IPS-NIHi7 (cell line): ENCODE measurements at regions not wholly inside any gene's neighbourhood (a gene's known extent, or its start where the extent isn't known, plus 50 kb on each side); places are given as distances from the start of the nearest gene placed in this dataset.
A peak's percentile ranks its signal among the peaks of the same experiment; 100 is the strongest.
"Not testable (repeated sequence)": the region's sequence is repeated elsewhere in the genome, so short reads cannot be mapped to it uniquely, and the experiment has no call there.

Source experiments
- DNase-seq: peaks from one replicate; pipeline ENCODE4 v3.0.0; 2012; ENCODE audit warnings: mixed read lengths; ENCODE audit errors: extremely low spot score

- no peak for DNase-seq
These were observed 169.9 kb downstream of the CPE start for GRCh38 chr4:165548702-165549101.

DNA sequence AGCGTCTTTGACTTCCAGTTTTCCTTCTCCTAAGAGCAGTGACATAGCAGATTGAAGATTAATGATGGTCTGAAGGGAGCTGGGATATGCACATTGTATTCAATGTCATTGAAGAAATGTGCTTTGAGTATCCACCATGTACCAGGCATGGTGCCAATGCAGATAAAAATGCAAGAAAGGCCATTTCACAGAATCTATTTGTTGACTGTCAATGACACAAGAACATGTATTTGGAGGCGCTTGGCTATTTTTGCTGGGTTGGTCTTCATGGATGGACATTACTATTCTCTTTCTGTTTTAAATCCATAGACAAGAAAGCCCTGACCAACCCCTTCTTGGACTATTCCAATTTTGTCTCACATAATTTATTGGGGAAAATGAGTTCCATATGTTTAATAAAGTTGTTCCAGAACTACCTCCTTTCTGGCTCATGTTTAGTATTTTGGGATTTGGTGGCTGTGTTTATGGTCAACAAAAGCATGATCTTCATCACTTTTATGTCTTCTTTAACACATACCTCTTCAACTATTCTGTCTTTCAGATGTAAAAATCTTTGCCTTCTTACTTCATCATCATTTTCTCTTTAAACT, 174.5 kb downstream of the CPE start:
- no peak for DNase-seq

GRCh38 chr4:165555302-165555701, 176.5 kb downstream of the CPE start:
- DNase-seq, result no peak

DNA sequence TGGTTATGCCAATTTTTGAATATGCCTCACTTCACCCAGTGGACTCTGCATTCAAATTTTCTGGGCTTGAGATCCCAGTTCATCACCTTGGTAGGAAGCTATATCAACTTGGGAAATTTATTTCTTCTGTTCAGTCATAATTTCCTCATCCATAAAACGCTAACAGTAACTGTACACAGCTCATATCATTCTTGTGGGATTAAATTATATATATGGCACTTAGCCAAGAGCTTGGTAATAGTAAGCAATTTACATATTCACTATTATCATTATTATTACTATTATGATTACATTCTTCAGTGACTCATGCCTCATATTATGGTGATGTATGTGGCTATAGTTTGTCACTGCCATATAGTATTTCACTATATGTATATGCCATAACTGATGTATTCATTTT, 177.6 kb downstream of the CPE start:
- no peak for DNase-seq

GRCh38 chr4:165560941-165561340, 182.1 kb downstream of the CPE start:
- no peak for DNase-seq

DNA sequence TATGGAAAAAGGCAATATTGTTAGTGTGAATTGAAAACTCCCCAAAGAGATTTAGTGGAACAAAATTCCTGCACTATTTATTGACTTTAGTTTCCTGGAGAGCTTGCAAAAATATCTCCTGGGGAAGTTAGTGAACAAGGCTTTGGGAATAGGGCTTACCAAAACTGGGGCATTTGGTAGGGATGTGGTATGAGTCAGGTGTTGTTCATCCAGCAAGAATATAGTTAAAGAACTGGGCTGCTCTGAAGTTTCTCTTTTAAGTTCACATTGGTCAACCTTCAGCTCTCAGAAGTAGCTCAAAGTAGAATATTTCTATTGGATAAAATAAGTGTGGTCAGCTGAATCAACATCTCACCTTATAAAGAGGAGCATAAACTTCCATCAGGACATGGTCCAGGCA, 185.0 kb downstream of the CPE start:
- no peak for DNase-seq

GRCh38 chr4:165569031-165569430, 190.2 kb downstream of the CPE start:
- DNase-seq, result no peak

DNA sequence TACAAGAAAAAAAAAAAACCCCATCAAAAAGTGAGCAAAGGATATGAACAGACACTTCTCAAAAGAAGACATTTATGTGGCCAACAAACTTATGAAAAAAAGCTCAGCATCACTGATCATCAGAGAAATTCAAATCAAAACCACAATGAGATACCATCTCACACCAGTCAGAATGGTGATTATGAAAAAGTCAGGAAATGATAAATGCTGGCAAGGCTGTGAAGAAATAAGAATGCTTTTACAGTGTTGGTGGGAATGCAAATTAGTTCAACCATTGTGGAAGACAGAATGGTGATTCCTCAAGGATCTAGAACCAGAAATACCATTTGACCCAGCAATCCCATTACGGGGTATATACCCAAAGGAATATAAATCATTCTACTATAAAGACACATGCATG, 192.7 kb downstream of the CPE start:
- DNase-seq, result not testable (repeated sequence)

DNA sequence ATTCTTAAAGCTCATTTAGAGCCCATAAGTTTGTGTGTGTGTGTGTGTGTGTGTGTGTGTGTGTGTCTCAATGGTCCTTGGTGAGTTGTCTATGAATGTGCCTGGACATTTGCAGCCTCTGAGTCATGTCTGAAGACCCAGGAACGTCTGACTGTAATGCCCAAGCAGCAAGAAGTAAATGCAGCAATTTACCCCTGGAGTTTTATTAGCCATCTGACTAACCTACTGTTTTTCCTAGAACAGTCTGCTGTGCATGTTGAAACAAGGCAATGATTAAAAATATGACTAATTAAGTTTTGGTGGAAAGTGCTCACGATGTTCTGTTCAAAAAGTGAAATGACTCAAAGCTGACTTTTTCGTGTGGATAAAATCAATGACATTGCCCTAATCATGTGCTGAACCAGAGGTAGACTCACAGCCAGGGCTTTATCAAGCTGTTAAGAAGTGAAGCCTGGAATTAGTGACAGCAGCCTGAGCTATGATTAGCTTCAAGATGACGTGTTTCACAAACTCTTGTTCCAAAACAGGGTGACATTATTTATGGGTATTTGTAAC, 201.6 kb downstream of the CPE start:
- peak; percentile 14 for DNase-seq

GRCh38 chr4:165583341-165583740, 204.5 kb downstream of the CPE start:
- no peak for DNase-seq

DNA sequence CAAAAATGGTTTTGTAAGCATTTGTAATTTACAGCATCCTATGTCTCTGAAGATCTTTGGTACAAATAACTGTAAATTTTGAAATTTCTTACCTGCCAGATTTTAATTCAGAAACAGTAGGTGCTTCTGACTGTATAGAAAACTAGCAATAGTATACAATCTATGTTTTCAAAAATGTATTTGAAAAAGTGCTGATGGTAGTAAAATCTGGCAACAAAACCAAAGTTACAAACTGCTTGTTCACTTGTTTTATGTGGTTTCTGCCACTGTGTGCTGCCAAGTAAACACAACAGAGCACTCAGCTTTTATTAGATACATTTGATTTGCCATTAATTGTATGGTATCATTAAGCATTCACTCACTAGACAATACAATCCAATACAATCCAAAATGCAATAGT, 206.1 kb downstream of the CPE start:
- no peak for DNase-seq

- DNase-seq, result no peak
These were observed 209.9 kb downstream of the CPE start for GRCh38 chr4:165588534-165589315.

DNA sequence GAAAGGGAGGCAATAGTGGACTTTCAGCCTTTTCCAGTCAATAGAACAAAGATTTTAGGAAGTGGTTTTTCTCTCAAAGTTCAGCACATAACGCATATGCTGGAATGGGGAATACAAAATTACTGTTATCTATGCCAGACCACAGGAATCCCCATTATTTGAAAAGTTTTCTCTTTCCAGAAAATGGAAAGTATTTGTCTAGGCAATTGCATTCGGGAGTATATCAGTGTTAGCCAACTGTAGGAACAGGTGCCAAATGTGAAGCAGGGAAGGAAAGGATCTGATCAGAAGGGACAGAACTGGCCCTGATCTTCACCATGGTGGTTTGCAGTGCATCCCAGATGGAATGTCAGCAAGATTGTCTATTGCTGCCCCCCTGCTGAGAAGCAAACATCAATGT, 213.6 kb downstream of the CPE start:
- no peak for DNase-seq

GRCh38 chr4:165597581-165598480, 219.0 kb downstream of the CPE start:
- DNase-seq, result no peak

DNA sequence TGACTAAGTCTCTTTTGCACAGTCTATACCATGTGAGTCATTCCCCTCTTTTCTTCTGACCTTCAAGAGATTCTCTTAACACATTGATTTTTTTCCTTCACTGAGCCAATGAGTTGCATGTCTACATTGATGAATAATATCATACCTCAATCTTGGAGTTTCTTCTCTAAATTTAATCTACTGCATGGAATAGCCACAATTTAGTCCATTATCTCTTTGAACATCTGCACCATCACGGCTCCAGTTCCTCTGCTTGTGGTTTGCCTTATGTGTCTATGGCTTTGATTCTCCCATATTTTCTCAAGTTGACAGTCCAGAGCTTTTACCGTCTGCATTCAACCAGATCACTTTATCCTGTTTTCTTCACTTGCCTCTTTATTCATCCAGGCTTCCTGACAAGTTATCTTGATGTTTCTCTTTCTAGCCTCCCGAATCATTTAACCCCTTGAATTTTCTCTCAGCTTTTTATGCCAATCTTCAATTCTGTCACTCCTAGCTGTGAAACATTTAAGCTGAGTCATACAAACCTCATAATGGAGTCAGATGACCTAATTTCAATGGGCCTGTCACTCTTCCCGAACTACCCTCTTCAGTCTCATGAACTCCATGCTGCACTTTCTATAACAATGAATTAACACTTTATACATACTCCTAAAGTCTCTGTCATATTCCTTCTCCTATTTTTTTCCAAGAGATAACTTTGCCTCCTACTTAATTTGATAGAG, 222.3 kb downstream of the CPE start:
- DNase-seq, result no peak

DNA sequence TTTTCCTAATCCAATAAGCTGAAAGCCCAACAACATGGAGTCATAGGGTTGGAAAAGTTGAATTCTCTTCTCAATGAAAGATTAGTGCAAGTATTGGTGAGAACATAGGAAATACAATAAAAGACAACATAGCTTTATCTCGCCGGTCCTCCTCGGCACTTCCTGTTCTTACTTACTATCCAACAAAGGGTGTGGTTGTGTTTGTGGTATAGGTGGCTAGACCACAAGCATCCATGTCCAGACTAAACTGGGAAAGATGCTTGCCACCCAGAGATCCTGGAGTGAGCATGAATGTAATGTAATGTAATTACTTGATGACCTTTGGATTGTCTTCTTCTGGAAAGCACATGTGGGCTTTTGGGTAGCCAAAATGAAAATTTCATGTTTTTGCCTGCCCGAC, 223.8 kb downstream of the CPE start:
- DNase-seq, result no peak

GRCh38 chr4:165604181-165604580, 225.4 kb downstream of the CPE start:
- no peak for DNase-seq

GRCh38 chr4:165605811-165606210, 227.0 kb downstream of the CPE start:
- DNase-seq, result no peak

DNA sequence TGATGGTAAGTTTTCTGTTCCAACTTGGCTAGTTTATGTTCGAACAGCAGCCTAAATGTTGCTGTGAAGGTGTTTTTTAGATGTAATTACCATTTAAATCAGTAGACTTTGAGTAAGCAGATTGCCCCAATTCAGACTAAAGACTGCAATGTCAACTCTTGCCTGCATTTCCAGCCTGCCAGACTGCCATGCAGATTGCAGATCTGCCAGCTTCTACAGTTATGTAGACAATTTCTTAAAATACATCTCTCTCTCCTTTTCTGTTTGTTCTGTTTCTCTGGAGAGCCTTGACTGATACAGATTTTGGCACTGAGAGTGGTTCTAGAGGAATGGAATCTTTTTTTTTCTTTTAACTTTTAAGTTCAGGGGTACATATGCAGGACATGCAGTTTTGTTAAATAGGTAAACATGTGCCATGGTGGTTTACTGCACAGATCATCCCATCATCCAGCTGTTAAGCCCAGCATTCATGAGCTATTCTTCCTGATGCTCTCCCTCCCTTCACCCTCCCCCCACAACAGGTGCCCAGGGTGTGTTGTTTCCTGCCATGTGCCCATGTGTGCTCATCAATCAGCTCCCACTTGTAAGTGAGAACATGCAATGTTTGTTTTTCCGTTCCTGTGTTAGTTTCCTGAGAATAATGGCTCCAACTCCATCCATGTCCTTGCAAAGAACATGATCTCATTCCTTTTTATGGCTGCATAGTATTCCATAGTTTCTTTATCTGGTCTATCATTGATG, 227.8 kb downstream of the CPE start:
- DNase-seq, result no peak

GRCh38 chr4:165609653-165610052, 230.8 kb downstream of the CPE start:
- DNase-seq, result peak; percentile 22
